Central memory CD8-positive, alpha-beta T cell (primary cell): ENCODE measurements at regions not wholly inside any gene's neighbourhood (a gene's known extent, or its start where the extent isn't known, plus 50 kb on each side); places are given as distances from the start of the nearest gene placed in this dataset.
"Not testable (repeated sequence)": the region's sequence is repeated elsewhere in the genome, so short reads cannot be mapped to it uniquely, and the experiment has no call there.

Experiments
- ATAC-seq: fragments of 150-1000 bp; cut with Tn5 transposase; replicated peaks from 2 replicates; pipeline ENCODE4 v1.10.0; 2022; ENCODE audit warnings: mild to moderate bottlenecking, moderate FRiP score, moderate number of reproducible peaks; ENCODE audit not compliant: poor library complexity, severe bottlenecking; ENCODE audit errors: extremely low read depth
- DNase-seq, 2 donors: peaks; one replicate each; pipeline ENCODE4 v3.0.0; 2021; ENCODE audit warnings: low spot score in 2 of 2
- H3K27ac Mint-ChIP-seq: one replicate; pipeline ENCODE4 v1.8.0; 2022; ENCODE audit warnings: low read depth, mild to moderate bottlenecking, moderate library complexity, mixed read lengths
- H3K27me3 Mint-ChIP-seq: one replicate; pipeline ENCODE4 v1.8.0; 2022; ENCODE audit warnings: mixed read lengths
- H3K36me3 Mint-ChIP-seq: one replicate; pipeline ENCODE4 v1.8.0; 2022; ENCODE audit warnings: mild to moderate bottlenecking, moderate library complexity, mixed read lengths; ENCODE audit not compliant: insufficient read depth
- H3K4me1 Mint-ChIP-seq: one replicate; pipeline ENCODE4 v1.8.0; 2022; ENCODE audit warnings: mixed read lengths
- H3K4me3 Mint-ChIP-seq: one replicate; pipeline ENCODE4 v1.8.0; 2022; ENCODE audit warnings: mild to moderate bottlenecking, moderate library complexity, mixed read lengths
- H3K9me3 Mint-ChIP-seq: one replicate; pipeline ENCODE4 v1.8.0; 2022; ENCODE audit warnings: mixed read lengths

GRCh38 chr6:155561966-155562364 is 106.3 kb upstream of the NOX3 start:
- Mint-ChIP-seq H3K27ac (no peak overlapping the region), H3K9me3 (peaks cover 4% of the 10 kb centered on the region), H3K4me3 (no peak overlapping the region), H3K4me1 (no peaks in the 10 kb centered on the region), H3K36me3 (no peaks in the 10 kb centered on the region), H3K27me3 (no peaks in the 10 kb centered on the region)
- no peak for ATAC-seq
- no peak for DNase-seq

GRCh38 chr6:155561257-155561965 is 105.8 kb upstream of the NOX3 start:
- ATAC-seq = no peak
- no peaks in the 10 kb centered on the region for H3K4me1 Mint-ChIP-seq
- peaks cover 4% of the 10 kb centered on the region for H3K9me3 Mint-ChIP-seq
- H3K27me3 Mint-ChIP-seq = no peaks in the 10 kb centered on the region
- no peak overlapping the region for H3K4me3 Mint-ChIP-seq
- H3K27ac Mint-ChIP-seq = no peak overlapping the region
- no peak for DNase-seq
- no peaks in the 10 kb centered on the region for H3K36me3 Mint-ChIP-seq

GRCh38 chr6:155549928-155550327 is 94.3 kb upstream of the NOX3 start:
- no peaks in the 10 kb centered on the region for H3K27me3 Mint-ChIP-seq
- no peaks in the 10 kb centered on the region for H3K9me3 Mint-ChIP-seq
- H3K36me3 Mint-ChIP-seq = no peaks in the 10 kb centered on the region
- H3K4me3 Mint-ChIP-seq = no peak overlapping the region
- no peaks in the 10 kb centered on the region for H3K4me1 Mint-ChIP-seq
- ATAC-seq (no peak), DNase-seq (no peak)
- no peak overlapping the region for H3K27ac Mint-ChIP-seq

GRCh38 chr6:155549028-155549798 is 93.6 kb upstream of the NOX3 start:
- no peak for DNase-seq
- no peak for ATAC-seq
- Mint-ChIP-seq H3K27me3 (no peaks in the 10 kb centered on the region), H3K4me3 (no peak overlapping the region), H3K4me1 (no peaks in the 10 kb centered on the region), H3K9me3 (no peaks in the 10 kb centered on the region), H3K36me3 (no peaks in the 10 kb centered on the region), H3K27ac (no peak overlapping the region)

GRCh38 chr6:155548576-155548975 is 92.9 kb upstream of the NOX3 start:
- DNase-seq = no peak
- no peaks in the 10 kb centered on the region for H3K36me3 Mint-ChIP-seq
- H3K9me3 Mint-ChIP-seq = no peaks in the 10 kb centered on the region
- H3K27me3 Mint-ChIP-seq = no peaks in the 10 kb centered on the region
- H3K27ac Mint-ChIP-seq = no peak overlapping the region
- H3K4me1 Mint-ChIP-seq = no peaks in the 10 kb centered on the region
- H3K4me3 Mint-ChIP-seq = no peak overlapping the region
- ATAC-seq = no peak

- Mint-ChIP-seq H3K4me1 (no peaks in the 10 kb centered on the region), H3K27ac (no peak overlapping the region), H3K36me3 (no peaks in the 10 kb centered on the region), H3K4me3 (no peak overlapping the region), H3K9me3 (no peaks in the 10 kb centered on the region), H3K27me3 (peaks cover 11% of the 10 kb centered on the region)
- no peak for DNase-seq
- no peak for ATAC-seq
These were observed 89.0 kb upstream of the NOX3 start for GRCh38 chr6:155544677-155545076.

GRCh38 chr6:155543166-155543847 is 87.7 kb upstream of the NOX3 start:
- H3K4me1 Mint-ChIP-seq = no peaks in the 10 kb centered on the region
- peaks cover 11% of the 10 kb centered on the region for H3K27me3 Mint-ChIP-seq
- ATAC-seq (no peak), DNase-seq (no peak)
- no peaks in the 10 kb centered on the region for H3K36me3 Mint-ChIP-seq
- no peak overlapping the region for H3K27ac Mint-ChIP-seq
- no peak overlapping the region for H3K4me3 Mint-ChIP-seq
- H3K9me3 Mint-ChIP-seq = no peaks in the 10 kb centered on the region

- Mint-ChIP-seq H3K36me3 (no peaks in the 10 kb centered on the region), H3K9me3 (no peaks in the 10 kb centered on the region), H3K27me3 (peaks cover 11% of the 10 kb centered on the region), H3K27ac (no peak overlapping the region), H3K4me3 (no peak overlapping the region), H3K4me1 (no peaks in the 10 kb centered on the region)
- DNase-seq (no peak), ATAC-seq (no peak)
These were observed 86.4 kb upstream of the NOX3 start for GRCh38 chr6:155542036-155542435.

GRCh38 chr6:155538708-155539390 is 83.2 kb upstream of the NOX3 start:
- no peak for ATAC-seq
- no peak overlapping the region for H3K27ac Mint-ChIP-seq

GRCh38 chr6:155534678-155535077 is 79.0 kb upstream of the NOX3 start:
- no peak for ATAC-seq
- no peaks in the 10 kb centered on the region for H3K36me3 Mint-ChIP-seq
- H3K9me3 Mint-ChIP-seq = no peaks in the 10 kb centered on the region
- no peaks in the 10 kb centered on the region for H3K4me1 Mint-ChIP-seq
- H3K4me3 Mint-ChIP-seq = no peak overlapping the region
- no peaks in the 10 kb centered on the region for H3K27me3 Mint-ChIP-seq
- no peak for DNase-seq
- no peak overlapping the region for H3K27ac Mint-ChIP-seq

More at GRCh38 chr6:155538708-155539390, 83.2 kb upstream of the NOX3 start:
- Mint-ChIP-seq H3K36me3 (no peaks in the 10 kb centered on the region), H3K4me3 (no peak overlapping the region), H3K27me3 (peaks cover 11% of the 10 kb centered on the region), H3K9me3 (no peaks in the 10 kb centered on the region), H3K4me1 (no peaks in the 10 kb centered on the region)
- DNase-seq = no peak

GRCh38 chr6:155530219-155530834 is 74.7 kb upstream of the NOX3 start:
- H3K27me3 Mint-ChIP-seq = no peaks in the 10 kb centered on the region
- H3K27ac Mint-ChIP-seq = no peak overlapping the region
- no peaks in the 10 kb centered on the region for H3K9me3 Mint-ChIP-seq
- ATAC-seq (no peak), DNase-seq (no peak)
- no peaks in the 10 kb centered on the region for H3K4me1 Mint-ChIP-seq
- H3K36me3 Mint-ChIP-seq = no peaks in the 10 kb centered on the region
- H3K4me3 Mint-ChIP-seq = no peak overlapping the region

- H3K4me1 Mint-ChIP-seq = not testable (repeated sequence)
These were observed 74.2 kb upstream of the NOX3 start for GRCh38 chr6:155529814-155530213.

More at GRCh38 chr6:155529814-155530213, 74.2 kb upstream of the NOX3 start:
- not testable (repeated sequence) for H3K36me3 Mint-ChIP-seq, H3K9me3 Mint-ChIP-seq, ATAC-seq, H3K27ac Mint-ChIP-seq, DNase-seq, H3K27me3 Mint-ChIP-seq, H3K4me3 Mint-ChIP-seq
